GM19438 (cell line): ENCODE measurements at regions not wholly inside any gene's neighbourhood (a gene's known extent, or its start where the extent isn't known, plus 50 kb on each side); places are given as distances from the start of the nearest gene placed in this dataset.
"Not testable (repeated sequence)": the region's sequence is repeated elsewhere in the genome, so short reads cannot be mapped to it uniquely, and the experiment has no call there.

Experiments used
- ATAC-seq: cut with Tn5 transposase; IDR thresholded peaks from one replicate; pipeline ENCODE4 v1.9.1; 2021; ENCODE audit warnings: low read depth; ENCODE audit not compliant: unreplicated experiment

DNA sequence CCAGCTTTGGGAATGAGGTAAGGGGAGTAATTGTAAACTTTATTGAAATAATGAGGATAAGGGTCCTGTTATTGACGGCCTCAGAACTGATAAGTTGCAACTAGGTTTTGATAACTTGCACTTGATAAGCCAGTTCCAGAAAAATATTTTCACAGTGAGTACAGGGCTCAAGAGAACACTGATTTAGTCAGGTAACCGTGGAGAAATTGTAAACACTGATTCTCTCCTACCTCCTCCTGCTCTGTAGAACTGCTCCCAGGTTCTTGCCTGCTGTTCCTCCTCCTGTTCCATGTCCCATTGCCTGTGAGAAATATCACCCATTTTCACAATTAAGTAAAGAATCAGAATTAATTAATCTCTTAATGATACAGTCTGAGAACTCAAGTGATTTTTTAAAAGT lies 55.0 kb upstream of the CXXC4 start:
- no peak for ATAC-seq

GRCh38 chr4:104559502-104559901 lies 64.8 kb upstream of the CXXC4 start:
- peak; percentile 70 for ATAC-seq

- no peak for ATAC-seq
Observed at GRCh38 chr4:104571341-104571740, 76.6 kb upstream of the CXXC4 start.

- ATAC-seq, result no peak
Observed at GRCh38 chr4:104574371-104574770, 79.7 kb upstream of the CXXC4 start.

DNA sequence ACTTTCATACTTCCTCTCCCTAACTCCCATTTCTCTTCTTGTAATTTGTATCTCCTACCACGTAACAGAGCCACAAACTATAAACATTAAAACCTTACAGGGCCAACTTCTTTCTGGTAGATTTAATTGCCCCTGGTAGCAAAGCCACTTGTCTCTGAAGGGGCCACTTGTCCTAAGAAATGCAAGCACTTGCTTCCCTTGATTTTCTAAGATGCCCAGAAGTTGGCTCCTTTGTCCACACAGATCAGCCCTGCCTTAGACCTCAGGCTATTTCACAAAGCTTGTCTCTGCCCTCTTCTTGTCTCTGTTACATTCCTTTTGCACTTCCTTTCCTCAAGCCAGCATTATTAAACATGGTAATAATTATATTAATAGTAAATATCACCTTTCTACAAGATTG lies 80.6 kb upstream of the CXXC4 start:
- ATAC-seq, result no peak

GRCh38 chr4:104577405-104577804 lies 82.7 kb upstream of the CXXC4 start:
- no peak for ATAC-seq

DNA sequence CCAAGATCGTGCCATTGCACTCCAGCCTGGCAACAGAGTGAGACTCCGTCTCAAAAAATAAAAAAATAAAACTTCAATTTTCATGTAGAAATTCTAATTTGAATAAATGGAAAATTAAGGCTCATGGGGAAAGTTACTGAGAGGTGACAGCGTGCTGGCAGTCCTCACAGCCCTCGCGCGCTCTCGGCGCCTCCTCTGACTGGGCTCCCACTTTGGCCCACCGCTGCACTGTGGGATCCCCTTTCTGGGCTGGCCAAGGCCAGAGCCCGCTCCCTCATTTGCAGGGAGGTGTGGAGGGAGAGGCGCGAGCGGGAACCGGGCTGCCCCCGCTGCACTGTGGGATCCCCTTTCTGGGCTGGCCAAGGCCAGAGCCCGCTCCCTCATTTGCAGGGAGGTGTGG lies 86.8 kb upstream of the CXXC4 start:
- ATAC-seq, result not testable (repeated sequence)

DNA sequence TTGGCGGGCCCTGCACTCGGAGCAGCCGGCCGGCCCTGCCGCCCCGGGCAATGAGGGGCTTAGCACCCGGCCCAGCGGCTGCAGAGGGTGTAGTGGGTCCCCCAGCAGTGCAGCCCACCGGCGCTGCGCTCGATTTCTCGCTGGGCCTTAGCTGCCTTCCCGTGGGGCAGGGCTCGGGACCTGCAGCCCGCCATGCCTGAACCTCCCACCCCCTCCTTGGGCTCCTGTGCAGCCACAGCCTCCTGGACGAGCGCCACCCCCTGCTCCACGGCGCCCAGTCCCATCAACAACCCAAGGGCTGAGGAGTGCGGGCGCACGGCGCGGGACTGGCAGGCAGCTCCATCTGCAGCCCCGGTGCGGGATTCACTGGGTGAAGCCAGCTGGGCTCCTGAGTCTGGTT lies 87.4 kb upstream of the CXXC4 start:
- ATAC-seq, result not testable (repeated sequence)

DNA sequence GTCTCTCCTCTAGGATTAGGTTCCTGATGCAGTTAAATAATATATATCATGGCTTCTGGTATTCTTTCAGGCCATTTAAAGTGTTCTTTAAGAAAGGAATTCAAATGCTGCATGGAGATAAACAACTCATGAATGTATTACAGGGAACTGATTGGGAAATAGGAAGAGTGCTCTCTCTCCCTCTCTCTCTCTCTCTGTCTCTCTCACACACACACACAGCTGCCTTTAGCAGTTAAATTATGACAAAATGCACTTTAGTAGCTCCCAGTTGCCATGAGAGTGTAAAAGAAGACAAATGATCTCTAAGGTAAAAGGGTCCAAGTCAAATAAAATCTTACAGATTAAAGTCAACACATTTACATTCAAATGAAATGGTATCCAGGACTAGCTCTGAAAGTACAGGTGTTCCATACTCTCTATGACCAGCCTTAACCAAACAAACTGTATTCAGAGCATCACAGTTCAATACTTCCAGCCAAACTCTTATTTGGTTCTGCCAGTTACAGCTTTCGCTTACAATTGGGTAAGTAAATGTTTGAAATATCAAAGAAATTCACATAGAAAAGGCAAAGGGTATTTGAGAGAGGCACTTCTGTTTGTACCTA lies 94.7 kb upstream of the CXXC4 start:
- no peak for ATAC-seq

- no peak for ATAC-seq
Observed at GRCh38 chr4:104591510-104591911, 96.8 kb upstream of the CXXC4 start.

- ATAC-seq, result no peak
Observed at GRCh38 chr4:104592183-104592582, 97.5 kb upstream of the CXXC4 start.

DNA sequence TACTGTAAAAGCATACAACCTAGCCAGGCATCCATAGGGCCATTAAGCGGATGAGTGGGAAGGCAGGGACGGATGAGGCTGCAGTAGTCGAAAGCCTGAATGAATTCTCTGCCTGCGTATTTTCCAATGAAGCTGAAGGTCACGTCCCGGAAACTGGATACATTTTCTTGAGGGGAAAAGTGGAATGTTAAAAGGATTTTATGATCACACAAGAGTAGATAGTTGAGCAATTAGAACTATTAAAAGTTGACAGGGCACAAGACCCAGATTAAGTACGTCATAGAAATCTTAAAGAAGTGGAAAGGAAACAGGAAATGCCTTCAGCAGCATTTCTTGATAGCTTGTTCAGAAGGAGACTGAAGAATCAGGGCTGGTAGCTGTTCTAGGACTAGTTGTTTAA lies 98.3 kb upstream of the CXXC4 start:
- no peak for ATAC-seq

GRCh38 chr4:104596189-104596588 lies 101.5 kb upstream of the CXXC4 start:
- no peak for ATAC-seq

GRCh38 chr4:104615496-104615895 lies 120.8 kb upstream of the CXXC4 start:
- ATAC-seq, result no peak

DNA sequence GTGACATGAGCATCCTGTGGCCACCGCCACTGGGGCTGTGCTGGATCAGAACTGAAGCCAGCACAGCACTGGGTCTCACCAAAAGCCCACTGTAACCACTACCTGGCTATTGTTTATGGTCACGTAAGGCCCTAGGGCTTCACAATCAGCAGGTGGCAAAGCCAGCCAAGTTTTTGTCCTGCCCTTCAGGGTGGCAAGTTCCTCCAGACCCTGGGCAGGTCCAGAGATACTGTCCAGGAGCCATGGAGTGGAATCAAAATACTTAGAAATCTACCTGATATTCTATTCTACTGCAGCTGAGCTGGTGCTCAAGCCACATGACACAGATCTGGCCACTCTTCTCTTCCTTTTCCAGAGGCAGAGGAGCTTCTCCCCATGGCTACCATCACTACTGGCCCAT lies 121.2 kb upstream of the CXXC4 start:
- no peak for ATAC-seq

GRCh38 chr4:104616401-104616820 lies 121.7 kb upstream of the CXXC4 start:
- no peak for ATAC-seq

DNA sequence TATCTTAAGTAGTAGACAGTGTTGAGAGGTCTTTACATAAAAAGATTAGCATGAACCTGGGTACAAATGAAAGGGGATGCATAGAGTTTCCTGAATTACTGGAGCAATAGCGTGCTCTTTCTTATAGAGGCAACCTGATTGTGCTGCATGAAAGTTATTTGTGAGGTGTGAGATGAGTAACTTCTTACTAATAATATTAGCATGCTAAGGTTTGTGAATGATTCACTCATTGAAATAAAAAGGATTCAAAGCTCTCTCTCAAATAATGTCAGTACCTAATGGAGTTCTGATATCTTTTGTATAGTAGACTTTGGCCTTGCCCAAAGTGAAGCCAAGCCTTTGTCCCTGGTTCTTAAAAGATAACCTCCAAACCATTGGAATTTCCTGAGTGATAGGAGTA lies 131.0 kb upstream of the CXXC4 start:
- ATAC-seq, result no peak

- no peak for ATAC-seq
Observed at GRCh38 chr4:104629601-104630000, 134.9 kb upstream of the CXXC4 start.

GRCh38 chr4:104630272-104630671 lies 135.6 kb upstream of the CXXC4 start:
- no peak for ATAC-seq

DNA sequence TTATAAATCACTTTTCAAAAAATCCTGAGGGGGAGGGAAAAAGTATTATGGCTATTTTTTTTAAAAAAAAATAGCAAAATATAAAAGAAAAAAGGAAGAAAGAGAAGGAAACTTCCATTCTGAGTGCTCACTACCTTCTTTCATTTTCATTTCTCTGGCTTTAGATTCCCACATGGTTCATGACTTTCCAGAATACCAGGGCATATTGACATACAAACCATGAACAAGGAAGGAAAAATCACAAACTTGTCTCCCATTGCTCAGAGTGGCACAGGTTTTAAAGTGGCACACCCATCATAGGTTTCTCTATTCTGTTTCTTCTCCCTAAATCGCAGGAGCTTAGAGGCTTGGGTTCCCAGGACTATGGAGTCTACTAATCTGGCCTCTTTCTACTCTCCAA lies 136.3 kb upstream of the CXXC4 start:
- ATAC-seq, result no peak

DNA sequence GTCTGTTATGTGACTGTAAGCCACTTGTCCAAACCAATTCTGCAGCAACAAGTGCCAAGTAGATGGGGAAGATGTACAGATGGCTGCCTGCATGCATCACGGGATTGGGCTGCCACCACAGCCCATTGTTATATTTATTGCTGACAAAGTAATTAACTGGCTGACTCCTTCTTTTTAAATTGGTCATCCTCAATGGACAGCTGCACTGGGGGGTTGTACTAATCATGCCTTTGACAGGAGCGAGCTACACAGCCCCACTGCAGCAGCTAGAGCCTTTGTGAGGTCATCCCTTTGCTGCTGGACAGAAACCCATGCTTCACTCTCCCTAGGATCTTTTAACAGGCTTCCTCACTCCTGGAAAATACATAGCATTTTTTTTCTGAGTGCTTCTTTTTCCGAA lies 146.7 kb upstream of the CXXC4 start:
- ATAC-seq, result no peak

DNA sequence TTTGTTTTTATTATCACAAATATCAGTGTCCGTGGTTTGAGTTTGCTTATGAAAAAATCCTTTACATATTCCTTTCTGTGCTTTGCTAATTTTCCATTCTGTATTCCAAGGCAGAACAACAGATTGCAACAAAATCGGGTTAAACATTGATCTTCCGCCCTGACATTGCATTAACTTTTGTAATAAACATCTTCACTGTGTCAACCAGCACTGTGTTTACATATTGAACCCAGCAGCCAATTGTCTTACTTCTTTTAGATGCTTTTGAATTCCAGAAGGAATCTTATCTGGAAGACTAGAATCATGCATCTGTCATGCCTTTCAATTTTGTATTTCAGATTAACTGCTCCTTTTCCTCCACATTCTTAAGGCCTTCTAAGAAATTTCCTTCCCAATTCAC lies 147.8 kb upstream of the CXXC4 start:
- no peak for ATAC-seq

GRCh38 chr4:104643805-104644204 lies 149.1 kb upstream of the CXXC4 start:
- no peak for ATAC-seq
